ENCODE measurements at regions not wholly inside any gene's neighbourhood (a gene's known extent, or its start where the extent isn't known, plus 50 kb on each side); places are given as distances from the start of the nearest gene placed in this dataset.

- no peak for DNase-seq
Measured at GRCh38 chr6:23989885-23990533, 136.0 kb upstream of the NRSN1 start.

DNA sequence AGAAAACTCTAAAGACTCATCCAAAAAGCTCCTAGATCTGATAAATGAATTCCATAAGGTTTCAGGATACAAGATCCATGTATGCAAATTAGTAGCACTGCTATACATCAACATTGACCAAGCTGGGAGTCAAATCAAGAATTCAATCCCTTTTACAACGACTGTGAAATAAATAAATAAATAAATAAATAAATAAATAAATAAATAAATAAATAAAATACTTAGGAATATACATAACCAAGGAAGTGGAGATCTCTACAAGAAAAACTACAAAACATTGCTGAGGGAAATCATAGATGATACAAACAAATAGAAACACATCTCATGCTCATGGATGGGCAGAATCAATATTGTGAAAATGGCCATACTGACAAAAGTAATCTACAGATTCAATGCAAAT, 132.0 kb upstream of the NRSN1 start:
- DNase-seq, result no peak

- no peak for DNase-seq
Measured at GRCh38 chr6:24004062-24004461, 122.0 kb upstream of the NRSN1 start.

DNA sequence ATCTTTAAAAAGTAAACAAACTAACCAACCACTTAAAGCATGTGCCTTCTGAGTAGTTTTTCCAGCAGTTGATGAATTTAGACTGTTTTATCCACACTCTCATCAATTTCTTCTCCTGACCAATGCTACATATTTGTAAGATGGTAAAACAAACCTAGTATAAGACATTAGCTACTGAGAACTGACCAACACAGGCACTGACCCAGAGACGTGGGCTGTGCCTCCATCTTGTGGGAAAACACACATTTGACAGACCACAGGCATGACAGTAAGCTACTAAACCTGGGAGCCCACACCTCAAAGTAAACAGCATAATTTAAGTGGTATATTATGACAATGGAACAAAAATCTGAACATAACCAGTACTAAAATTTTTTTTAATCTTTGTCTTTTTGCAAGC, 121.4 kb upstream of the NRSN1 start:
- DNase-seq, result no peak

GRCh38 chr6:24006254-24006653, 119.8 kb upstream of the NRSN1 start:
- DNase-seq, result no peak

GRCh38 chr6:24009319-24009718, 116.7 kb upstream of the NRSN1 start:
- DNase-seq, result no peak

DNA sequence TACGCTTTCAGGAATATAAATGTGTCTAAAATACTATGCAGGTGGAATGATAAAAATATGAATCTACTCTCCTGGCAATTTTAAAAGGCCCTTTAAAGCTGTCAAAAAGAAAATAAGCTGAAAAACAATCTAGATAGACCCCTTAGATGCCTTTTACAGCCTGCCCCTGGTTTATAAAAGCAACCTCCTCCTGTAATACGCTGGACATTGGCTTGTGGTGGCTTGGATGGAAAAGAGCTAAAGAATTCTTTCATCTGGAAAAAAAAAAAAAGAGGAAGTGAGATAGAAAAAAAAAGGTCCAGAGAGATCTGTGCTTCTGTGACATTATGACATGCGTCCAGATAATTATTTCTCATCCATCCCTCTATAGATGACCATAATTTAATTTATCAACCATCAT, 115.9 kb upstream of the NRSN1 start:
- DNase-seq, result no peak

- DNase-seq, result no peak
Measured at GRCh38 chr6:24016286-24016685, 109.7 kb upstream of the NRSN1 start.

GRCh38 chr6:24016857-24017256, 109.2 kb upstream of the NRSN1 start:
- no peak for DNase-seq

DNA sequence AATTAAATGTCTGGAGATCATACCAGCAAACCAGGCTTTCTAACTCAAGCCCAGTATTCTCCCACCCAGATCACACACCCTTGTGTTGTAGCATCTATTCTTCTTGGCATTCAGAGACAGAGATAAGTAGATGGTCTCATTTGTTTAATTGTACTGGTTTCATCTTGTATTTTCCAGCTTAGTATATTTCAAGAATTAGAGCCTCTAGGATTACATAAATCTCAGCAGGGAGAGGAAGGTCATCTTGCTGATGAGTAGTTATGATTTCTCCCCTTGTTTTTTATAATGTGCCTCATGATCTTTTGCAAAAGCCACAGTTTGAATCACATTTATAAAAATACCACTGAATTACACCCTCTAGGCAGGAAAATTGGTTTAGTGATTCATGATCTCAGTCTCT, 106.6 kb upstream of the NRSN1 start:
- DNase-seq, result no peak

DNA sequence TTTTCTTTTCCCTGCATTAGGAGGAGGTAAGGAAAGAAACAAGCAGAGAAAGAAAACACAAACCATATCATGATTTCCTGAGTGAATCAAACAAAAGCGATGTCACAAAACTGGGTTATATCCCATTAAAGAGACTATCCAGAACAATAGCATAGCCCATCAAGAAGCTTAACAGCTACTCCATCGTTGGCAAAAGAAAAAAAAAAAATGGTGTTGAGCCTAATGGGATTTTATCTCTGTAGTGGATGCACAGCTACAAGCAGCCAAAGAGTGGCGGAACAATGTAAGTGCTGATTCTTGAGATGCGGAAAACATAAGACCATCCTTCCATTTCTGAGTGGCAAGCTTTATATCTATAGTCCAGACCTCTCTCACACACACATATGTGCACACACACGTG, 106.2 kb upstream of the NRSN1 start:
- no peak for DNase-seq

DNA sequence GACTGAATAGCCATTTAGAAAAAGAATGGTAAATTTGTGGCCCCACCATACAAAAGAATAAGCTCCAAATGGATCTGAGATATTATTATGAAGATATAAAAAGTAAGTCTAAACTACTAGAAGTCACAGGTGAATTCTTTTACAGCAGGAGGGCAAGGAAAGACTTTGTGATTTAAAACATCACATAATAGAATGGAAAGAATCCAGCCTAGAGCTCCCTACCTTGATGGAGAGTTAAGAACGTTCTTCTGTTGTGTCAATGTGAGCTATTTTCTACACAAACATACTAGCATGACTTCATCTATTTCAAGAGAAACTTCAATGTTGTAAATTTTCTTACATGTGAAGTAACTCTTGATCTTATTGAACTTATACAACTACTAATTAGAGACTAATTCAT, 100.0 kb upstream of the NRSN1 start:
- DNase-seq, result no peak

GRCh38 chr6:24031496-24031895, 94.5 kb upstream of the NRSN1 start:
- DNase-seq, result no peak

GRCh38 chr6:24032896-24033688, 92.9 kb upstream of the NRSN1 start:
- DNase-seq, result no peak

- DNase-seq, result no peak
Measured at GRCh38 chr6:24043848-24044247, 82.2 kb upstream of the NRSN1 start.

DNA sequence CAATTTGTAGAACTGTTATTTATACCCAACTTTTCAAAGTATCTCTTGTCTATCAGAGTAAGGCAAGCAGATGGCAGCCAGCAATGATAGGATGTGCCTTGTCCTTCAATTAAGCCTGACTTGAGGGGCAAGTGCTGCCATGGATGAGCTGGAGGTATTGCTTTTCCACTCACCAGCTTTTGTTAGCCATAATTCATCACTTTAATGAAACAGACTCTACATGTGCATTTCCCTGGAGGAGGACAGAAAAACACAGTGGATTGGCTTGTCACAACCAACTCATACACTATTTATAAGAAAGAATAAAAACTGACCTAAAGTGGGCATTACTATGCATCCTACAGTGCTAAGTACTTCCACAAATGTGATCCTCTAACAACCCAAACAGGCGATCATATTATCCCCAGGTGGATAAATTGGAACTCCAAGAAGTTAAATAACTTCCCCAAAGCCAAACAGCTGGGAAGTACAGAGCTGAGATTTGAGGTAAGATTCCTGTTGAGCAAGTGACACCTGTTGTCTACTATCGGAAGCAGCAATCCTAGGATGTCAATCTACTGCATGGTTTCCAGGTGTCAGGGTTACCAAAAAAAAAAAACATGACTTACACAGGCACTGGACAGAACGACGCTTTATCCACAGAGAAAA, 73.9 kb upstream of the NRSN1 start:
- no peak for DNase-seq

- no peak for DNase-seq
Measured at GRCh38 chr6:24052590-24052961, 73.4 kb upstream of the NRSN1 start.

DNA sequence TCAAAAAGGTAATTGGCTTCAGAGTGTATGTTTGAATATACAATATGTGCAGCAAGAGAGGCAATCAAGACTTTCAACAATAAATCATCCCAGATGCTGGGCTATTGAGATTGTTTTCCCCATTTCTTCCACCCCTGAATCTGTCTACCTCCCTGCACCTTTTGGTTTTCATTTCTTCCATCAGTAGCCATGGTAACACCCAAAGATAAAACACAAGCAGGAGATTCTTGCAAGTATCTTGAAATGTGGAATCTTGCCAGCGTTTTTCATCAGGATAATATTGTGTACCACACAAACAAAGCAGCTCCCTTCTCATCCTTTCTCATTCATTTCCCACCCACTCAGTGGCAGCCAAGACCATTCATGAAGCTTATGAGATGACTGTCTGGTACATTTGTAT, 73.0 kb upstream of the NRSN1 start:
- no peak for DNase-seq

- DNase-seq, result no peak
Measured at GRCh38 chr6:24054388-24054787, 71.6 kb upstream of the NRSN1 start.

DNA sequence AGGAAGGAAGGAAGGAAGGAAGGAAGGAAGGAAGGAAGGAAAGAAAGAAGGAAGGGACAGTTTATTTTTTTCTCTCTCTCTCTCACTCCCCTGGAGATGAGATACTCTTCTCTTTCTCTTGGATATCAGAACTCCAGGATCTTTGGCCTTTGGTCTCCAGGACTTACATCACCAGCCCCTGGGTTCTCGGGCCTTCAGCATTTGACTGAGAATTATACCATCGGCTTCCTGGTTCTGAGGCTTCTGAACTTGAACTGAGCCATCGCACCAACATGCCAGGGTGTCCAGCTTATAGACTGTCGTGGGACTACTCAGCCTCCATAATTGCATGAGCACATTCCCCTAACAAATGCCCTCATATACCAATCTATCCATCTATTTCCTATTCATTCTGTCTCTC, 69.4 kb upstream of the NRSN1 start:
- no peak for DNase-seq

GRCh38 chr6:24057030-24057429, 69.0 kb upstream of the NRSN1 start:
- no peak for DNase-seq

DNA sequence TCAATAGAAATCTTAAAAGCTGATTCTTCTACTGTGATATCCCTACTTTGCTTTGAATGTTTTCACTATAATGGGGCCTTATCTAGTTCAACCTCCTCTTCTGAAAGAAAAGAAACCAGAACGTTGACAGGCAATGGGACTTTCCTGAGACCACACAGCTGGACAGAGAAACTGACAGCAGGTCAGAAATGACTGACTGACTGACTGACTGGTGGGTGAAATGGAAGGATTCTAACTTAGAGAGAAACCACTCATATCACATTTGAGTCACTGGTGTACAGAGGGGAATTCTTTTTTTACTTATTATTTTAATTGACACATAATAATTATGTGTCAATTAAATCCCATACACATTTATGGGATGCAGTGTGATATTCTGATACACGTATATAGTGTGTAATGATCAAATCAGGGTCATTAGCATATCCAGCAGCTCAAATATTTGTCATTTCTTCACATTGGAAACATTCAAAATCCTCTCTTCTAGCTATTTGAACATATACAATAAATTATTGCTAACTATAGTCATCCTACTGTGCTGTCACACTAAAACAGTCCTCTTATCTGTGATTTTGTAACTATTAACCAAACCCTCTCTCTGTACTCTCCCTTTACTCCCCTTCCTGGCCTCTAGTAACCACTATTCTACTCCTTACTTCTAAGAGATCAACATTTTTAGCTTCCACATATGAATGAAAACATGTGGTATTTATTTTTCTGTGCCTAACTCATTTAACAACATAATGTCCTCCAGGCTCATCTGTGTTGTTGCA, 64.8 kb upstream of the NRSN1 start:
- DNase-seq, result no peak

DNA sequence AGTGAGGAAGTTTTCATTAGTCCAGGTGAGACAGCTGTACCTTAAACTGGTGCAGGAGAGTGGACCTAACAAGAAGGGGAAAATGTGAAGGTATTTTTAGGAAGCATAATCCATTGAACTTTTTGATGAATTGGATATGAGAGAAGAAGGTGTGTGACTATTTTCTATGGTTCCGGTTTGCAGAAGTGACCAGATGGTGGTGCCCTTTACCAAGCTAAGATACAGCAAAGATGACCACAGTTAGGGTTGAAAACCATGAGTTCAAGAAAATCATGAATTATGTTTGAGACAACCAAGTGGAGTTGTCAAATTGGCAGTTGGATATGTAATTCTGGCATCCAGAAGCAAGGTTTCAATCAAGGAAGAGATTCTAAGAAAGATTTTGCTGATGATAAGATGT, 61.9 kb upstream of the NRSN1 start:
- peak; percentile 28 for DNase-seq

DNA sequence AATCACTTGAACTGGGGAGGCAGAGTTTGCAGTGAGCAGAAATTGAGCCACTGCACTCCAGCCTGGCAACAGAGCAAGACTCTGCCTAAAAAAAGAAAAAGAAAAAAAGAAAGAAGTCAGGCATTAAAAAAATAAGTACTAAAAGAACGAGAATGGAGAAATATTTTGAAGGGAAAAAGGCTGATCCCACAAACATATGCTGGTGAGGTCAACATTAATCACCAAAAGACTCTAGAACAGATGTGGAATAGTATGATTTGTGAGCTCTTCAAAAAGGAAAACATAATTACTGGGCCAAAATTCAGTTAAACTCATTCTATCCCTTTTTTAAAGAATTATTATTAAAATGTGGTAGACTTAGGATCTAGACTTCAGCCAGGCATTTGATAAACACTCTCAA, 61.2 kb upstream of the NRSN1 start:
- DNase-seq, result no peak

Data from suppressor macrophage treated with lipopolysaccharide for 4 hours (primary cell).